HCT116 (cell line): ENCODE measurements at regions not wholly inside any gene's neighbourhood (a gene's known extent, or its start where the extent isn't known, plus 50 kb on each side); places are given as distances from the start of the nearest gene placed in this dataset.

Experiments used
- ATAC-seq: fragments of 200-7000 bp; cut with Tn5 transposase; 2 replicates; pipeline ENCODE4 v1.9.1; 2020; ENCODE audit warnings: mild to moderate bottlenecking, moderate library complexity
- BruUV-seq: library from RNA; stranded (reverse); fragments of 400-500 nt; replicated peaks from 2 replicates; lab custom pipeline; 2021; lab: Mats Ljungman, UMichigan
- CTCF ChIA-PET: fragments of 300-600 bp; sonication (Branson Sonifier 250); formaldehyde crosslinking; loops from one replicate; lab custom pipeline; 2021; ENCODE audit warnings: antibody characterized with exemption; lab: Charles Lee
- POLR2A ChIA-PET: fragments of 300-600, 350-600 bp; sonication (Branson Sonifier 250); formaldehyde crosslinking; loops from one replicate; lab custom pipeline; 2021; ENCODE audit warnings: antibody characterized with exemption; lab: Charles Lee
- RAD21 ChIA-PET, 2 experiments: fragments of 300-600 bp; sonication (Branson Sonifier 250); formaldehyde crosslinking; loops; one replicate each; lab custom pipeline; 2023; ENCODE audit warnings: low total read pairs in 2 of 2; ENCODE audit not compliant: uncharacterized antibody in 2 of 2, unreplicated experiment in 2 of 2, low non-redundant PET in 1 of 2; lab: Charles Lee
- DNase-seq: peaks from one replicate; pipeline ENCODE4 v3.0.0-alpha.2; 2010; ENCODE audit warnings: low read depth, low spot score
- H2AFZ ChIP-seq: fragments of 200-600 bp; shearing (Covaris generic), sonication (generic); 2 replicates; pipeline ENCODE4 v1.6.1; 2017; ENCODE audit warnings: low read depth, mixed run types, mixed read lengths, antibody characterized with exemption, low read length; ENCODE audit not compliant: poor library complexity, severe bottlenecking
- H3K27ac ChIP-seq: 2 replicates; pipeline ENCODE4 v1.5.1; 2012; ENCODE audit warnings: low read depth, low read length
- H3K27me3 ChIP-seq: fragments of 200-600 bp; sonication (generic); 2 replicates; pipeline ENCODE4 v1.6.1; 2016; ENCODE audit warnings: mixed run types, low read length, mixed read lengths; ENCODE audit not compliant: insufficient read depth
- H3K36me3 ChIP-seq, 2 experiments: fragments of 200-500 bp in 1 of 2; fragments of 200-600 bp in 1 of 2; sonication (Bioruptor generic) in 1 of 2; sonication (generic) in 1 of 2; 2 replicates each; pipeline versions ENCODE4 v1.5.1 to v1.6.1; 2014 to 2016; ENCODE audit warnings: low read length in 2 of 2, inconsistent platforms in 1 of 2, mixed read lengths in 1 of 2, mixed run types in 1 of 2; ENCODE audit not compliant: insufficient read depth in 2 of 2, control insufficient read depth in 1 of 2
- H3K4me1 ChIP-seq, 2 experiments: fragments of 200-600 bp in 1 of 2; sonication (generic) in 1 of 2; 2 replicates each; pipeline versions ENCODE4 v1.5.1 to v1.6.1; 2012 to 2017; ENCODE audit warnings: low read length in 2 of 2, inconsistent platforms in 1 of 2, mild to moderate bottlenecking in 1 of 2, mixed read lengths in 1 of 2, mixed run types in 1 of 2, moderate library complexity in 1 of 2; ENCODE audit not compliant: insufficient read depth in 2 of 2, control insufficient read depth in 1 of 2
- H3K4me2 ChIP-seq: fragments of 200-600 bp; sonication (generic); 2 replicates; pipeline ENCODE4 v1.6.1; 2017; ENCODE audit warnings: mixed run types, low read length, mixed read lengths
- H3K4me3 ChIP-seq, 2 experiments: fragments of 200-600 bp in 1 of 2; sonication (generic) in 1 of 2; replicated peaks in 1 of 2; 2 replicates each; pipeline ENCODE4 v1.5.1; 2011 to 2016; ENCODE audit warnings: low read length in 2 of 2, control low read depth in 1 of 2, low read depth in 1 of 2, mild to moderate bottlenecking in 1 of 2, mixed read lengths in 1 of 2, mixed run types in 1 of 2
- H3K79me2 ChIP-seq: fragments of 200-600 bp; sonication (generic); 2 replicates; pipeline ENCODE4 v1.6.1; 2017; ENCODE audit warnings: mild to moderate bottlenecking, mixed run types, low read length, moderate library complexity, mixed read lengths; ENCODE audit not compliant: insufficient read depth
- H3K9ac ChIP-seq: fragments of 200-600 bp; sonication (generic); 2 replicates; pipeline ENCODE4 v1.6.1; 2016; ENCODE audit warnings: low read length, mixed read lengths
- H3K9me2 ChIP-seq: fragments of 200-600 bp; sonication (generic), shearing (Covaris generic); 2 replicates; pipeline ENCODE4 v1.6.1; 2017; ENCODE audit warnings: mixed run types, mild to moderate bottlenecking, moderate library complexity; ENCODE audit not compliant: insufficient read depth
- H3K9me3 ChIP-seq, 2 experiments: fragments of 200-500 bp in 1 of 2; fragments of 200-600 bp in 1 of 2; sonication (Bioruptor generic) in 1 of 2; sonication (generic) in 1 of 2; 2 replicates each; pipeline ENCODE4 v1.6.1; 2014 to 2017; ENCODE audit warnings: low read length in 2 of 2, mixed read lengths in 2 of 2, inconsistent platforms in 1 of 2, low read depth in 1 of 2, mild to moderate bottlenecking in 1 of 2, mixed run types in 1 of 2, moderate library complexity in 1 of 2; ENCODE audit not compliant: control insufficient read depth in 1 of 2, insufficient read depth in 1 of 2
- H4K20me1 ChIP-seq: fragments of 200-600 bp; sonication (generic), shearing (Covaris generic); 2 replicates; pipeline ENCODE4 v1.6.1; 2017; ENCODE audit warnings: mixed run types, mild to moderate bottlenecking, moderate library complexity; ENCODE audit not compliant: insufficient read depth
- CBX3 ChIP-seq: IDR thresholded peaks from 2 replicates; pipeline ENCODE4 v1.6.1; 2012; ENCODE audit warnings: low read depth
- CTCF ChIP-seq, 3 experiments: fragments of 200-600 bp in 1 of 3; sonication (generic) in 1 of 3; IDR thresholded peaks in 2 of 3; conservative IDR thresholded peaks in 1 of 3; 2 replicates each; pipeline ENCODE4 v1.5.1; 2012 to 2017; ENCODE audit warnings: low read depth in 2 of 3, low read length in 2 of 3, antibody characterized with exemption in 1 of 3, borderline replicate concordance in 1 of 3, control low read depth in 1 of 3, mild to moderate bottlenecking in 1 of 3, mixed read lengths in 1 of 3, mixed run types in 1 of 3, moderate library complexity in 1 of 3; ENCODE audit not compliant: insufficient read depth in 1 of 3
- POLR2A ChIP-seq: IDR thresholded peaks from 2 replicates; pipeline ENCODE4 v1.7.0; 2011; ENCODE audit warnings: borderline replicate concordance; ENCODE audit not compliant: insufficient read depth, insufficient read length; ENCODE audit errors: extremely low read depth
- POLR2AphosphoS5 ChIP-seq: IDR thresholded peaks from 2 replicates; pipeline ENCODE4 v1.6.1; 2011; ENCODE audit warnings: mild to moderate bottlenecking, low read depth, low read length, moderate library complexity
- RAD21 ChIP-seq: IDR thresholded peaks from 2 replicates; pipeline ENCODE4 v1.6.1; 2012; ENCODE audit warnings: low read depth, mild to moderate bottlenecking
- TCF7L2 ChIP-seq: IDR thresholded peaks from 2 replicates; pipeline ENCODE4 v1.7.0; 2011; ENCODE audit warnings: borderline replicate concordance, inconsistent platforms; ENCODE audit not compliant: insufficient read depth, insufficient read length; ENCODE audit errors: extremely low read depth
- YY1 ChIP-seq: IDR thresholded peaks from 2 replicates; pipeline ENCODE4 v1.6.1; 2011; ENCODE audit warnings: low read length, low read depth, moderate library complexity, mild to moderate bottlenecking; ENCODE audit not compliant: insufficient replicate concordance; ENCODE audit errors: extremely low read depth
- ZBTB33 ChIP-seq: IDR thresholded peaks from 2 replicates; pipeline ENCODE4 v1.6.1; 2011; ENCODE audit warnings: mild to moderate bottlenecking, low read length, moderate library complexity; ENCODE audit not compliant: insufficient replicate concordance; ENCODE audit errors: extremely low read depth
- ZFX ChIP-seq: fragments of 450-650 bp; IDR thresholded peaks from 2 replicates; pipeline ENCODE4 v1.6.1; 2017
- ZNF274 ChIP-seq: fragments of 200-500 bp; sonication (Bioruptor generic); IDR thresholded peaks from 2 replicates; pipeline ENCODE4 v1.6.1; 2014; ENCODE audit warnings: mild to moderate bottlenecking, low read depth, low read length, inconsistent platforms
- intact Hi-C: fragments of 100-400 bp; cut with micrococcal nuclease; formaldehyde crosslinking; loops from 2 replicates; pipeline ENCODE4 v1.10.0; 2022

GRCh38 chr13:68850160-68850559 lies 1257.5 kb upstream of the ATXN8OS start:
- ChIA-PET CTCF (no interaction called here), RAD21 (no interaction called here), POLR2A (no interaction called here)
- no peak for ATAC-seq
- no peak for DNase-seq
- TF ChIP-seq ZNF274 (no peak), TCF7L2 (no peak), POLR2AphosphoS5 (no peak), YY1 (no peak), CBX3 (no peak), ZFX (no peak), RAD21 (no peak), CTCF (IDR thresholded peaks at IDR 0.05 in 2 of 3, conservative IDR thresholded peaks at IDR 0.05 in 1 of 3; ENCODE audit: borderline replicate concordance in 1 of 3, insufficient read depth in 1 of 3, low read depth in 2 of 3, low read length in 2 of 3) (no peak), ZBTB33 (no peak), POLR2A (no peak)
- no peak overlapping the region for H3K4me3 ChIP-seq
- H3K27me3 ChIP-seq: no peaks in the 10 kb centered on the region
- no peak overlapping the region for H3K4me2 ChIP-seq
- H3K4me1 ChIP-seq: no peaks in the 10 kb centered on the region
- H3K9me3 ChIP-seq: no peaks in the 10 kb centered on the region
- BruUV-seq: no TSS peak
- H3K9ac ChIP-seq: no peak overlapping the region
- no peak overlapping the region for H3K27ac ChIP-seq
- H3K9me2 ChIP-seq: no peaks in the 10 kb centered on the region
- H2AFZ ChIP-seq: no peak overlapping the region
- H3K36me3 ChIP-seq: no peaks in the 10 kb centered on the region
- H3K79me2 ChIP-seq: no peaks in the 10 kb centered on the region
- intact Hi-C loops: no loop called here
- H4K20me1 ChIP-seq: no peaks in the 10 kb centered on the region
